Psoas muscle (tissue), 7 donors: ENCODE measurements at regions not wholly inside any gene's neighbourhood (a gene's known extent, or its start where the extent isn't known, plus 50 kb on each side); places are given as distances from the start of the nearest gene placed in this dataset.
"Not testable (repeated sequence)": the region's sequence is repeated elsewhere in the genome, so short reads cannot be mapped to it uniquely, and the experiment has no call there.

Experiments
- ATAC-seq, 4 donors: fragments of 200-7000 bp; cut with Tn5 transposase; one replicate each; pipeline ENCODE4 v1.9.1; 2020; ENCODE audit warnings: moderate library complexity in 3 of 4, mild to moderate bottlenecking in 2 of 4
- DNase-seq, 2 donors: peaks; one replicate each; pipeline ENCODE4 v3.0.0-alpha.2; 2020
- H3K27ac ChIP-seq: fragments of 200-600 bp; one replicate; pipeline ENCODE4 v1.8.0; 2022
- H3K27me3 ChIP-seq, 3 donors: fragments of 200-600 bp in 1 of 3; one replicate each; pipeline versions ENCODE4 v1.6.1 to v1.8.0; 2013 to 2022; ENCODE audit warnings: low read length in 2 of 3, mild to moderate bottlenecking in 2 of 3, moderate library complexity in 1 of 3; ENCODE audit not compliant: insufficient read depth in 3 of 3
- H3K36me3 ChIP-seq, 2 donors: fragments of 200-600 bp in 1 of 2; one replicate each; pipeline versions ENCODE4 v1.6.1 to v1.8.0; 2013 to 2022; ENCODE audit warnings: low read depth in 1 of 2, mild to moderate bottlenecking in 1 of 2, moderate library complexity in 1 of 2; ENCODE audit not compliant: insufficient read depth in 1 of 2
- H3K4me1 ChIP-seq: fragments of 200-600 bp; one replicate; pipeline ENCODE4 v1.8.0; 2022
- H3K4me3 ChIP-seq: fragments of 200-600 bp; one replicate; pipeline ENCODE4 v1.8.0; 2022; ENCODE audit warnings: mild to moderate bottlenecking
- H3K9me3 ChIP-seq: fragments of 200-600 bp; one replicate; pipeline ENCODE4 v1.8.0; 2022
- WGBS, 3 donors: extraction: QIAGEN DNeasy Blood & Tissue Kit; methylation state at CpG; one replicate each; pipeline versions ENCODE4 v1.1.6 to v1.1.7; 2013; 5-methylcytosine and 5-hydroxymethylcytosine counted together
- intact Hi-C, 2 donors: fragments of 100-400 bp; cut with DNase I; formaldehyde crosslinking; loops; one replicate each; pipeline versions ENCODE4 v1.11.0 to v1.14.2; 2022
- TF ChIP-seq, protein P1 (sequence below): fragments of 200-600 bp; IDR thresholded peaks from one replicate; pipeline ENCODE4 v1.8.0; 2022; ENCODE audit warnings: antibody characterized with exemption
- donor health status: healthy with polysubstance abuse.
- donor health status: DM: no; HTN: no; CAD: no; lungs with moderate emphysema.
- donor health status: Bipolar disorder and iron deficiency.
- donor health status: healthy.
- donor health status: DM: yes; HTN: yes; CAD: no.
- donor health status: DM: no; HTN: no; CAD: no.
- donor health status: DM: yes; HTN: yes; CAD: no.

GRCh38 chr15:77862651-77863104 is 214.8 kb downstream of the TBC1D2B start:
- 69 to 79% (median 78%) methylated on average over 12 to 13 of the region's 13 CpGs for WGBS, 3 donors
- intact Hi-C loops, result no loop called here
- no peaks in the 10 kb centered on the region for H3K9me3 ChIP-seq

GRCh38 chr15:77861997-77862635 is 215.4 kb downstream of the TBC1D2B start:
- H3K4me3 ChIP-seq, ATAC-seq, intact Hi-C loops, H3K9me3 ChIP-seq, H3K27me3 ChIP-seq, H3K27ac ChIP-seq, H3K4me1 ChIP-seq, DNase-seq, H3K36me3 ChIP-seq: not testable (repeated sequence)
- 75 to 78% (median 77%) methylated on average over 6 to 10 of the region's 10 CpGs for WGBS, 3 donors

More at GRCh38 chr15:77862651-77863104, 214.8 kb downstream of the TBC1D2B start:
- H3K4me1 ChIP-seq, result no peaks in the 10 kb centered on the region
- no peaks in the 10 kb centered on the region for H3K36me3 ChIP-seq
- H3K27ac ChIP-seq, result no peak overlapping the region
- H3K27me3 ChIP-seq, result no peaks in the 10 kb centered on the region
- TF ChIP-seq, protein P1, sequence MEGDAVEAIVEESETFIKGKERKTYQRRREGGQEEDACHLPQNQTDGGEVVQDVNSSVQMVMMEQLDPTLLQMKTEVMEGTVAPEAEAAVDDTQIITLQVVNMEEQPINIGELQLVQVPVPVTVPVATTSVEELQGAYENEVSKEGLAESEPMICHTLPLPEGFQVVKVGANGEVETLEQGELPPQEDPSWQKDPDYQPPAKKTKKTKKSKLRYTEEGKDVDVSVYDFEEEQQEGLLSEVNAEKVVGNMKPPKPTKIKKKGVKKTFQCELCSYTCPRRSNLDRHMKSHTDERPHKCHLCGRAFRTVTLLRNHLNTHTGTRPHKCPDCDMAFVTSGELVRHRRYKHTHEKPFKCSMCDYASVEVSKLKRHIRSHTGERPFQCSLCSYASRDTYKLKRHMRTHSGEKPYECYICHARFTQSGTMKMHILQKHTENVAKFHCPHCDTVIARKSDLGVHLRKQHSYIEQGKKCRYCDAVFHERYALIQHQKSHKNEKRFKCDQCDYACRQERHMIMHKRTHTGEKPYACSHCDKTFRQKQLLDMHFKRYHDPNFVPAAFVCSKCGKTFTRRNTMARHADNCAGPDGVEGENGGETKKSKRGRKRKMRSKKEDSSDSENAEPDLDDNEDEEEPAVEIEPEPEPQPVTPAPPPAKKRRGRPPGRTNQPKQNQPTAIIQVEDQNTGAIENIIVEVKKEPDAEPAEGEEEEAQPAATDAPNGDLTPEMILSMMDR, result no peak
- ATAC-seq, result no peak
- DNase-seq, result peak in 1 of 2 donors; percentile 43
- no peak overlapping the region for H3K4me3 ChIP-seq

GRCh38 chr15:77860071-77860691 is 217.3 kb downstream of the TBC1D2B start:
- 81 to 85% (median 82%) methylated on average over 10 of the region's 10 CpGs for WGBS, 3 donors
- DNase-seq, result peak in 1 of 2 donors; percentile 32

GRCh38 chr15:77859491-77860060 is 217.9 kb downstream of the TBC1D2B start:
- no peak overlapping the region for H3K27ac ChIP-seq
- peak in 1 of 2 donors; percentile 22 for DNase-seq

More at GRCh38 chr15:77860071-77860691, 217.3 kb downstream of the TBC1D2B start:
- no peaks in the 10 kb centered on the region for H3K9me3 ChIP-seq
- no peaks in the 10 kb centered on the region for H3K36me3 ChIP-seq
- intact Hi-C loops, result no loop called here
- H3K4me3 ChIP-seq, result no peak overlapping the region
- peaks cover 0 to 2% (median 0%) of the 10 kb centered on the region in 3 donors for H3K27me3 ChIP-seq
- no peak overlapping the region for H3K27ac ChIP-seq
- no peak for ATAC-seq
- TF ChIP-seq, protein P1, result no peak
- no peaks in the 10 kb centered on the region for H3K4me1 ChIP-seq

More at GRCh38 chr15:77859491-77860060, 217.9 kb downstream of the TBC1D2B start:
- peaks cover 0 to 4% (median 0%) of the 10 kb centered on the region in 3 donors for H3K27me3 ChIP-seq
- no peaks in the 10 kb centered on the region for H3K36me3 ChIP-seq
- intact Hi-C loops, result no loop called here
- 54 to 79% (median 60%) methylated on average over 2 of the region's 2 CpGs for WGBS, 3 donors
- H3K9me3 ChIP-seq, result no peaks in the 10 kb centered on the region
- no peak overlapping the region for H3K4me3 ChIP-seq
- no peak for ATAC-seq
- TF ChIP-seq, protein P1, result no peak
- H3K4me1 ChIP-seq, result no peaks in the 10 kb centered on the region
